ENCODE measurements at regions not wholly inside any gene's neighbourhood (a gene's known extent, or its start where the extent isn't known, plus 50 kb on each side); places are given as distances from the start of the nearest gene placed in this dataset.

DNA sequence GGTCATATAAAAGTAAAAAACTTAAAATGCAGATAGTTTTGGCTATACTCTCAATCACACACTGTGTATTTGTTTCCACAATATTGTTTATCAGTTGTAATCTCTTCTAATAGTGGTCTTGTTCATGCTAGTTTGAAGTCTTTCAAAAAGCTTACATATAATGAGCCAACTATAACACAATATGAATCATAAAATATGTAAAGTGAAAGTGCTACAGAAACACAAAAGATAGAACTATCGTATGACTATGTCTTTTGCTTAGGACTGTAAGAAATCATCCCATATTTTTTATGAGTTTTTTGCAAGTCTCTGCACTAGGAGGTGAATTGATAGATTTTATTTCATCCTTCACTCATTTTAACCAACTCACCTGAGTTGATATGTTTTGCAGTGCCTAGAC lies 136.0 kb downstream of the MMUT start:
- TF ChIP-seq, protein P1, sequence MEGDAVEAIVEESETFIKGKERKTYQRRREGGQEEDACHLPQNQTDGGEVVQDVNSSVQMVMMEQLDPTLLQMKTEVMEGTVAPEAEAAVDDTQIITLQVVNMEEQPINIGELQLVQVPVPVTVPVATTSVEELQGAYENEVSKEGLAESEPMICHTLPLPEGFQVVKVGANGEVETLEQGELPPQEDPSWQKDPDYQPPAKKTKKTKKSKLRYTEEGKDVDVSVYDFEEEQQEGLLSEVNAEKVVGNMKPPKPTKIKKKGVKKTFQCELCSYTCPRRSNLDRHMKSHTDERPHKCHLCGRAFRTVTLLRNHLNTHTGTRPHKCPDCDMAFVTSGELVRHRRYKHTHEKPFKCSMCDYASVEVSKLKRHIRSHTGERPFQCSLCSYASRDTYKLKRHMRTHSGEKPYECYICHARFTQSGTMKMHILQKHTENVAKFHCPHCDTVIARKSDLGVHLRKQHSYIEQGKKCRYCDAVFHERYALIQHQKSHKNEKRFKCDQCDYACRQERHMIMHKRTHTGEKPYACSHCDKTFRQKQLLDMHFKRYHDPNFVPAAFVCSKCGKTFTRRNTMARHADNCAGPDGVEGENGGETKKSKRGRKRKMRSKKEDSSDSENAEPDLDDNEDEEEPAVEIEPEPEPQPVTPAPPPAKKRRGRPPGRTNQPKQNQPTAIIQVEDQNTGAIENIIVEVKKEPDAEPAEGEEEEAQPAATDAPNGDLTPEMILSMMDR (conservative IDR thresholded peaks at IDR 0.05): no peak
- TF ChIP-seq EZH2 (IDR thresholded peaks at IDR 0.05; ENCODE audit: low read depth): no peak

All from PC-9 (cell line).